Lung (tissue), 11 donors: ENCODE measurements at regions not wholly inside any gene's neighbourhood (a gene's known extent, or its start where the extent isn't known, plus 50 kb on each side); places are given as distances from the start of the nearest gene placed in this dataset.
"Not testable (repeated sequence)": the region's sequence is repeated elsewhere in the genome, so short reads cannot be mapped to it uniquely, and the experiment has no call there.

Experiments used
- ATAC-seq: fragments of 200-7000 bp; cut with Tn5 transposase; one replicate; pipeline ENCODE4 v1.9.1; 2020; ENCODE audit warnings: moderate number of reproducible peaks; ENCODE audit not compliant: insufficient read depth, low FRiP score
- DNase-seq, 3 donors: peaks; one replicate each; pipeline ENCODE4 v3.0.0-alpha.2; 2013 to 2017
- H3K27ac ChIP-seq, 2 donors: one replicate each; pipeline ENCODE4 v1.5.1; 2013; ENCODE audit warnings: mild to moderate bottlenecking in 2 of 2, moderate library complexity in 2 of 2, control low read depth in 1 of 2, inconsistent platforms in 1 of 2, low read depth in 1 of 2, low read length in 1 of 2
- H3K27me3 ChIP-seq, 3 donors: one replicate each; pipeline ENCODE4 v1.5.1; 2013; ENCODE audit warnings: low read length in 2 of 3; ENCODE audit not compliant: control insufficient read depth in 3 of 3, insufficient read depth in 3 of 3
- H3K36me3 ChIP-seq, 4 donors: one replicate each; pipeline ENCODE4 v1.5.1; 2013; ENCODE audit warnings: low read length in 4 of 4, mild to moderate bottlenecking in 1 of 4, moderate library complexity in 1 of 4; ENCODE audit not compliant: control insufficient read depth in 4 of 4, insufficient read depth in 4 of 4
- H3K4me1 ChIP-seq, 5 donors: one replicate each; pipeline ENCODE4 v1.5.1; 2013; ENCODE audit warnings: low read length in 5 of 5, mild to moderate bottlenecking in 2 of 5, moderate library complexity in 1 of 5; ENCODE audit not compliant: control insufficient read depth in 5 of 5, insufficient read depth in 5 of 5
- H3K4me3 ChIP-seq: one replicate; pipeline ENCODE4 v1.5.1; 2013; ENCODE audit warnings: mild to moderate bottlenecking, control low read depth, moderate library complexity
- H3K9ac ChIP-seq, 2 donors: one replicate each; pipeline ENCODE4 v1.5.1; 2013; ENCODE audit warnings: low read length in 2 of 2, control low read depth in 1 of 2; ENCODE audit not compliant: insufficient read depth in 1 of 2
- H3K9me3 ChIP-seq, 4 donors: one replicate each; pipeline ENCODE4 v1.5.1; 2013; ENCODE audit warnings: low read length in 3 of 4, mild to moderate bottlenecking in 1 of 4, moderate library complexity in 1 of 4; ENCODE audit not compliant: control insufficient read depth in 4 of 4, insufficient read depth in 3 of 4
- whole genome bisulfite sequencing, 2 donors: extraction: QIAGEN DNeasy Blood & Tissue Kit; methylation state at CpG; one replicate each; pipeline ENCODE4 v1.1.7; 2013; 5-methylcytosine and 5-hydroxymethylcytosine counted together
- TF ChIP-seq, protein P1 (sequence below): IDR thresholded peaks from 2 replicates; pipeline ENCODE4 v1.5.1; 2012; ENCODE audit warnings: mild to moderate bottlenecking; ENCODE audit errors: control extremely low read depth, extremely low read depth
- donor health status: control.
- donor health status: control.
- donor health status: Bipolar disorder and iron deficiency.
- donor health status: healthy.
- donor health status: DM: yes; HTN: yes; CAD: no.

DNA sequence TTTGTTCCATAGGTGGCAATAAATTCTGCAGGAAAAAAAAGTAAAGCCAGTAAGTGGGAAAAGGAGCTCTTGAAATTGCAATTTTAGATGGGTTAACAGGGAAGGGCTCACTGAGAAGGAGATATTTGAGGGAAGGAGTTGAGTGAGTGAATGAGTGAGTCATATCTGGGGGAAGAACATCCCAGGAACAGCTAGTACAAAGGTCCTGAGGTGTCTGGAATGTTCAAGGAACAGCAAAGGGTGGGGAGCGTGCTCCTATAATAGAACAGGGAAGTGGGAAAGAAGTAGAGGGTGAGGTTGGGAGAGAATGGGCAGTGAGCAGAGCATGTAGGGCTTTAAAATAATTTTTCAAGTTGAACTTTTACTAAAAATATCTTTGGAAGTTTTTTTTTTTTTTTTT lies 68.0 kb upstream of the PSME4 start:
- no peak overlapping the region for H3K4me3 ChIP-seq
- TF ChIP-seq, protein P1, sequence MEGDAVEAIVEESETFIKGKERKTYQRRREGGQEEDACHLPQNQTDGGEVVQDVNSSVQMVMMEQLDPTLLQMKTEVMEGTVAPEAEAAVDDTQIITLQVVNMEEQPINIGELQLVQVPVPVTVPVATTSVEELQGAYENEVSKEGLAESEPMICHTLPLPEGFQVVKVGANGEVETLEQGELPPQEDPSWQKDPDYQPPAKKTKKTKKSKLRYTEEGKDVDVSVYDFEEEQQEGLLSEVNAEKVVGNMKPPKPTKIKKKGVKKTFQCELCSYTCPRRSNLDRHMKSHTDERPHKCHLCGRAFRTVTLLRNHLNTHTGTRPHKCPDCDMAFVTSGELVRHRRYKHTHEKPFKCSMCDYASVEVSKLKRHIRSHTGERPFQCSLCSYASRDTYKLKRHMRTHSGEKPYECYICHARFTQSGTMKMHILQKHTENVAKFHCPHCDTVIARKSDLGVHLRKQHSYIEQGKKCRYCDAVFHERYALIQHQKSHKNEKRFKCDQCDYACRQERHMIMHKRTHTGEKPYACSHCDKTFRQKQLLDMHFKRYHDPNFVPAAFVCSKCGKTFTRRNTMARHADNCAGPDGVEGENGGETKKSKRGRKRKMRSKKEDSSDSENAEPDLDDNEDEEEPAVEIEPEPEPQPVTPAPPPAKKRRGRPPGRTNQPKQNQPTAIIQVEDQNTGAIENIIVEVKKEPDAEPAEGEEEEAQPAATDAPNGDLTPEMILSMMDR = no peak
- no peak for ATAC-seq
- H3K27me3 ChIP-seq = no peaks in the 10 kb centered on the region
- DNase-seq = no peak
- no peaks in the 10 kb centered on the region for H3K4me1 ChIP-seq
- no peaks in the 10 kb centered on the region for H3K9me3 ChIP-seq
- no peak overlapping the region for H3K27ac ChIP-seq
- WGBS, 2 donors = 95 to 100% methylated on average over 1 of the region's 1 CpG
- H3K9ac ChIP-seq = no peak overlapping the region
- H3K36me3 ChIP-seq = no peaks in the 10 kb centered on the region

DNA sequence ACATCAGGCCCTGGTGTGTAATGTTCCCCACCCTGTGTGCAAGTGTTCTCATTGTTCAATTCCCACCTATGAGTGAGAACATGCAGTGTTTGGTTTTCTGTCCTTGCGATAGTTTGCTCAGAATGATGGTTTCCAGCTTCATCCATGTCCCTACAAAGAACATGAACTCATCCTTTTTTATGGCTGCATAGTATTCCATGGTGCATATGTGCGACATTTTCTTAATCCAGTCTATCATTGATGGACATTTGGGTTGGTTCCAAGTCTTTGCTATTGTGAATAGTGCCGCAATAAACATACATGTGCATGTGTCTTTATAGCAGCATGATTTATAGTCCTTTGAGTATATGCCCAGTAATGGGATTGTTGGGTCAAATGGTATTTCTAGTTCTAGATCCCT lies 60.5 kb upstream of the PSME4 start:
- whole genome bisulfite sequencing, 2 donors = 96 to 100% methylated on average over 2 of the region's 3 CpGs
- not testable (repeated sequence) for H3K27ac ChIP-seq

DNA sequence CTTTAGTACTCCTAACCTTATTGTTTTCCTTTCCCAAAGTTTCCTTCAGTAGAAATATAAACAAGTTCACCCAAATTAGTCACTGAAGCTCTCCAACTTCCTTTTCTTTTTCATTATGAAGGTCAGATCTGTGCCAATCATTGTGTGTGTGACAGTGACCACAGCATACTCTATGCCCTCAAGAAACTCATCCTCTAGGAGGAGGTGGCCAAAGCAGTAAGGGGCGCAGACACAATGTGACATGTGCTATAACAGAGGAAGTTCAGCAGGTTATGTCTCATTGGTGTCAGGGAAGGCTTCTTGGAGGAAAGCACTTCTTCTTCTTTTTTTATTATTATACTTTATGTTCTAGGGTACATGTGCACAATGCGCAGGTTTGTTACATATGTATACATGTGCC lies 60.0 kb upstream of the PSME4 start:
- Histone ChIP-seq H3K9ac (no peak overlapping the region), H3K27me3 (no peaks in the 10 kb centered on the region), H3K27ac (no peak overlapping the region), H3K36me3 (no peaks in the 10 kb centered on the region), H3K4me3 (no peak overlapping the region), H3K4me1 (no peaks in the 10 kb centered on the region), H3K9me3 (no peaks in the 10 kb centered on the region)
- 86 to 92% methylated on average over 2 of the region's 2 CpGs for WGBS, 2 donors
- no peak for DNase-seq
- ATAC-seq = no peak
- TF ChIP-seq, protein P1 = no peak

More for the DNA sequence above, 60.5 kb upstream of the PSME4 start:
- H3K4me1 ChIP-seq, H3K27me3 ChIP-seq, H3K9ac ChIP-seq, H3K36me3 ChIP-seq, H3K9me3 ChIP-seq, H3K4me3 ChIP-seq, DNase-seq, ATAC-seq: not testable (repeated sequence)

DNA sequence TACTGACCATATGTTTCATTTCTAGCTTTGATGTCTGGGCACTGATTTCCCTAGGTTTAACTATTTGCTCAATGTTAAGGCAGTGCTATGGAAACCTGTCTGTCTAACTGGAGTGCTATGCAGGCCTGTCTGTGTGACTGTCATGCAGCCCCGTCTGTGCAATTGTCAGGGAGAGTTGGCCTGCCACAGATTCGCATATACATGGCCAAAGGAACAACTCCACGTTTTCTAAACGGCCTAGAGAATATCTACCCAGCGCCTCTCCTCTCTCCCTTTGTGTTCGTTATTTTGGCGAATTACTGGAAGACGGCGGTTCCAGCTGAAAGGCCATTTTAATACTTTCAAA lies 59.6 kb upstream of the PSME4 start:
- H3K9ac ChIP-seq = no peak overlapping the region
- TF ChIP-seq, protein P1 = no peak
- no peaks in the 10 kb centered on the region for H3K4me1 ChIP-seq
- H3K27me3 ChIP-seq = no peaks in the 10 kb centered on the region
- 82 to 87% methylated on average over 9 of the region's 9 CpGs for WGBS, 2 donors
- H3K4me3 ChIP-seq = no peak overlapping the region
- no peaks in the 10 kb centered on the region for H3K36me3 ChIP-seq
- H3K9me3 ChIP-seq = no peaks in the 10 kb centered on the region
- ATAC-seq = no peak
- H3K27ac ChIP-seq = no peak overlapping the region
- DNase-seq = no peak
